Body of pancreas (tissue), 4 donors: ENCODE measurements at regions not wholly inside any gene's neighbourhood (a gene's known extent, or its start where the extent isn't known, plus 50 kb on each side); places are given as distances from the start of the nearest gene placed in this dataset.

Source experiments
- CTCF ChIP-seq, 7 experiments: fragments of 450-650 bp in 4 of 7; fragments of 200-600 bp in 3 of 7; sonication (generic) in 3 of 7; IDR thresholded peaks; one replicate each; pipeline ENCODE4 v1.5.1; 2016 to 2019; ENCODE audit warnings: antibody characterized with exemption in 7 of 7
- POLR2A ChIP-seq, 3 donors: fragments of 450-650 bp; IDR thresholded peaks; one replicate each; pipeline ENCODE4 v1.6.1; 2016; ENCODE audit warnings: antibody characterized with exemption in 3 of 3, mild to moderate bottlenecking in 2 of 3

DNA sequence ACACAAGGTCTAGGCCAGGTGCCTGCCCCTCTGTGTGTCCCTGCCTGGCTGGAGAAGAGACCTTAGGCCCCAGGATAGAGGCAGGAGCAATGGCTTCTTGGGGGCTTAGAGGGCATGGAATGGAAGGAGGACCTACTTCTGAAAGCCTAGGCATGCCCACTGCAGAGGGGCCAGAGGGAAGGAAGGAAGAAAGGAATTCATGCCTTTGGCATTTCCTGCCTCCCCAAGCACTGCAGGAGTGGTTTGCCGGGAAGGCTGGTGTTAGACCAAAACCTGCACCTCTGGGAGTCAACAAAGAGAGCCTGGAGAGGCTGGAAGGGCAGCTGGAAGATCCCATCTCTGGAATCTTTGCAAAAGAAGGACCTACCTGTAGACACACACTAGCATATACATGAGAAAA lies 50.7 kb upstream of the KCNE2 start:
- TF ChIP-seq CTCF (IDR thresholded peaks at IDR 0.05): no peak
- TF ChIP-seq POLR2A (IDR thresholded peaks at IDR 0.05): no peak
